GM12892 (cell line): ENCODE measurements at regions not wholly inside any gene's neighbourhood (a gene's known extent, or its start where the extent isn't known, plus 50 kb on each side); places are given as distances from the start of the nearest gene placed in this dataset.

ENCODE experiments used
- POLR2A ChIP-seq: IDR thresholded peaks from 2 replicates; pipeline ENCODE4 v1.6.1; 2011; ENCODE audit warnings: low read depth, low read length, control low read depth
- POLR2AphosphoS5 ChIP-seq: IDR thresholded peaks from 2 replicates; pipeline ENCODE4 v1.6.1; 2011; ENCODE audit warnings: low read depth, low read length, control low read depth
- TAF1 ChIP-seq: IDR thresholded peaks from 2 replicates; pipeline ENCODE4 v1.6.1; 2011; ENCODE audit warnings: low read depth, mild to moderate bottlenecking, control low read depth, low read length, borderline replicate concordance

GRCh38 chr14:48991141-48991540, 595.0 kb downstream of the RPS29 start:
- TF ChIP-seq TAF1 (no peak), POLR2A (no peak), POLR2AphosphoS5 (no peak)
